ENCODE measurements at regions not wholly inside any gene's neighbourhood (a gene's known extent, or its start where the extent isn't known, plus 50 kb on each side); places are given as distances from the start of the nearest gene placed in this dataset.

DNA sequence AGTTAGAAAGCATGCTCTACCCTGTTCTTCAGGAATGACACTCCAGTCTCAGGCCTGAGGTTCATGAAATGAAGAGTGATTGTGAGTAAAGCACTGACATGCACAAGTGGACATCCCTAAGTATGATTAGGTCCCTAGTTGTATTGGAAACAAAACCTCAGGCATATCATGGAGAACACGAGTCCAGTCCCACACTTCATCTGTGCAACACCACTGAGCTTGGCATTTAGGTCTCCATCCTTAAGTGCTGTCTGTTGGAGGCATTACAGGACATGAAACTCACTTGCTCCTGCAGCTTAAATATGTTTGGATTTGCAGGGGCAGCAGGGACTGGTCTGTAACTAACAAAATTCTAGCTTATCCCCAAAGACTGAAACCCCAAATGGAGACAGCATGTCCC is 250.3 kb upstream of the KLHL29 start:
- H3K27ac ChIP-seq = no peak overlapping the region
- H3K4me3 ChIP-seq (ENCODE audit: low read depth, low read length) = no peak overlapping the region
- H3K4me2 ChIP-seq (ENCODE audit: low read length) = no peak overlapping the region
- H3K36me3 ChIP-seq (ENCODE audit: control insufficient read depth, insufficient read depth, low read length) = no peaks in the 10 kb centered on the region
- no peak overlapping the region for H2AFZ ChIP-seq
- no peaks in the 10 kb centered on the region for H3K4me1 ChIP-seq
- no peak overlapping the region for H3K9ac ChIP-seq
- no peaks in the 10 kb centered on the region for H3K79me2 ChIP-seq
- H3K27me3 ChIP-seq (ENCODE audit: control insufficient read depth, insufficient read depth, low read length) = no peaks in the 10 kb centered on the region
- H3K9me3 ChIP-seq (ENCODE audit: control insufficient read depth, low read length) = no peaks in the 10 kb centered on the region
- no peak for TF ChIP-seq CTCF (IDR thresholded peaks at IDR 0.05)

GRCh38 chr2:23135481-23136100 is 249.4 kb upstream of the KLHL29 start:
- H3K4me3 ChIP-seq (ENCODE audit: low read depth, low read length) = no peak overlapping the region

GRCh38 chr2:23137166-23137565 is 247.8 kb upstream of the KLHL29 start:
- no peaks in the 10 kb centered on the region for H3K79me2 ChIP-seq
- no peak overlapping the region for H2AFZ ChIP-seq
- H3K27me3 ChIP-seq (ENCODE audit: control insufficient read depth, insufficient read depth, low read length) = no peaks in the 10 kb centered on the region
- no peak overlapping the region for H3K27ac ChIP-seq
- H3K4me2 ChIP-seq (ENCODE audit: low read length) = no peak overlapping the region
- TF ChIP-seq CTCF (IDR thresholded peaks at IDR 0.05) = no peak
- H3K36me3 ChIP-seq (ENCODE audit: control insufficient read depth, insufficient read depth, low read length) = no peaks in the 10 kb centered on the region
- H3K4me1 ChIP-seq = no peaks in the 10 kb centered on the region
- no peak overlapping the region for H3K9ac ChIP-seq
- H3K9me3 ChIP-seq (ENCODE audit: control insufficient read depth, low read length) = no peaks in the 10 kb centered on the region
- H3K4me3 ChIP-seq (ENCODE audit: low read depth, low read length) = no peak overlapping the region

More at GRCh38 chr2:23135481-23136100, 249.4 kb upstream of the KLHL29 start:
- TF ChIP-seq CTCF (IDR thresholded peaks at IDR 0.05) = no peak
- Histone ChIP-seq H3K9me3 (ENCODE audit: control insufficient read depth, low read length) (no peaks in the 10 kb centered on the region), H3K4me1 (no peaks in the 10 kb centered on the region), H3K4me2 (ENCODE audit: low read length) (no peak overlapping the region), H3K27ac (no peak overlapping the region), H3K36me3 (ENCODE audit: control insufficient read depth, insufficient read depth, low read length) (no peaks in the 10 kb centered on the region), H3K9ac (no peak overlapping the region), H2AFZ (no peak overlapping the region), H3K79me2 (no peaks in the 10 kb centered on the region), H3K27me3 (ENCODE audit: control insufficient read depth, insufficient read depth, low read length) (no peaks in the 10 kb centered on the region)

GRCh38 chr2:23138701-23139100 is 246.3 kb upstream of the KLHL29 start:
- Histone ChIP-seq H3K36me3 (ENCODE audit: control insufficient read depth, insufficient read depth, low read length) (no peaks in the 10 kb centered on the region), H2AFZ (no peak overlapping the region), H3K27me3 (ENCODE audit: control insufficient read depth, insufficient read depth, low read length) (no peaks in the 10 kb centered on the region), H3K4me3 (ENCODE audit: low read depth, low read length) (no peak overlapping the region), H3K4me1 (no peaks in the 10 kb centered on the region), H3K27ac (no peak overlapping the region), H3K9me3 (ENCODE audit: control insufficient read depth, low read length) (no peaks in the 10 kb centered on the region), H3K9ac (no peak overlapping the region), H3K4me2 (ENCODE audit: low read length) (no peak overlapping the region), H3K79me2 (no peaks in the 10 kb centered on the region)
- no peak for TF ChIP-seq CTCF (IDR thresholded peaks at IDR 0.05)

GRCh38 chr2:23145460-23145859 is 239.5 kb upstream of the KLHL29 start:
- Histone ChIP-seq H3K4me3 (ENCODE audit: low read depth, low read length) (no peak overlapping the region), H3K79me2 (no peaks in the 10 kb centered on the region), H3K36me3 (ENCODE audit: control insufficient read depth, insufficient read depth, low read length) (no peaks in the 10 kb centered on the region), H3K4me1 (no peaks in the 10 kb centered on the region), H2AFZ (no peak overlapping the region), H3K27ac (no peak overlapping the region), H3K4me2 (ENCODE audit: low read length) (no peak overlapping the region), H3K9ac (no peak overlapping the region), H3K27me3 (ENCODE audit: control insufficient read depth, insufficient read depth, low read length) (no peaks in the 10 kb centered on the region), H3K9me3 (ENCODE audit: control insufficient read depth, low read length) (no peaks in the 10 kb centered on the region)
- no peak for TF ChIP-seq CTCF (IDR thresholded peaks at IDR 0.05)

Measured in parathyroid adenoma (tissue), 2 donors.